GM23338 (cell line): ENCODE measurements at regions not wholly inside any gene's neighbourhood (a gene's known extent, or its start where the extent isn't known, plus 50 kb on each side); places are given as distances from the start of the nearest gene placed in this dataset.

ENCODE experiments used
- ATAC-seq: fragments of 200-7000 bp; cut with Tn5 transposase; 3 replicates; pipeline ENCODE4 v1.9.1; 2020
- DNase-seq: peaks from one replicate; pipeline ENCODE4 v3.0.0-alpha.2; 2015; ENCODE audit warnings: low spot score
- H2AFZ ChIP-seq: fragments of 200-600 bp; sonication (generic); 2 replicates; pipeline ENCODE4 v1.8.0; 2016; ENCODE audit warnings: antibody characterized with exemption, mild to moderate bottlenecking, moderate library complexity
- H3F3A ChIP-seq: fragments of 200-600 bp; sonication (generic); replicated peaks from 2 replicates; pipeline ENCODE4 v1.8.0; 2017; ENCODE audit warnings: antibody characterized with exemption, mixed run types, low read depth
- H3K27ac ChIP-seq: fragments of 200-600 bp; sonication (generic); 2 replicates; pipeline ENCODE4 v1.6.1; 2016; ENCODE audit warnings: low read depth
- H3K27me3 ChIP-seq: fragments of 200-600 bp; sonication (generic); 2 replicates; pipeline ENCODE4 v1.8.0; 2016; ENCODE audit warnings: mild to moderate bottlenecking, mixed run types, moderate library complexity; ENCODE audit not compliant: insufficient read depth
- H3K36me3 ChIP-seq: fragments of 200-600 bp; sonication (generic); 2 replicates; pipeline ENCODE4 v1.8.0; 2016; ENCODE audit warnings: mild to moderate bottlenecking; ENCODE audit not compliant: insufficient read depth
- H3K4me1 ChIP-seq: fragments of 200-600 bp; sonication (generic); 2 replicates; pipeline ENCODE4 v1.8.0; 2016; ENCODE audit warnings: mild to moderate bottlenecking, moderate library complexity; ENCODE audit not compliant: insufficient read depth
- H3K4me2 ChIP-seq: fragments of 200-600 bp; sonication (generic); 2 replicates; pipeline ENCODE4 v1.7.1; 2017; ENCODE audit warnings: mixed run types
- H3K4me3 ChIP-seq: fragments of 200-600 bp; sonication (generic); 2 replicates; pipeline ENCODE4 v1.6.1; 2016; ENCODE audit warnings: mixed run types
- H3K79me2 ChIP-seq: fragments of 200-600 bp; sonication (generic); replicated peaks from 2 replicates; pipeline ENCODE4 v1.8.0; 2017; ENCODE audit warnings: mild to moderate bottlenecking; ENCODE audit not compliant: insufficient read depth
- H3K9me2 ChIP-seq: fragments of 200-600 bp; sonication (generic); 2 replicates; pipeline ENCODE4 v1.8.0; 2017; ENCODE audit not compliant: insufficient read depth
- H4K20me1 ChIP-seq: fragments of 200-600 bp; sonication (generic); replicated peaks from 2 replicates; pipeline ENCODE4 v1.8.0; 2017; ENCODE audit warnings: mild to moderate bottlenecking; ENCODE audit not compliant: insufficient read depth
- H3K27ac Mint-ChIP-seq: 2 replicates; pipeline ENCODE4 v1.8.0; 2020; ENCODE audit warnings: inconsistent platforms, mild to moderate bottlenecking, moderate library complexity, mixed read lengths
- H3K27me3 Mint-ChIP-seq: 3 replicates; pipeline ENCODE4 v1.8.0; 2022; ENCODE audit warnings: low read depth, mild to moderate bottlenecking, moderate library complexity, mixed read lengths, inconsistent platforms; ENCODE audit not compliant: insufficient read depth, poor library complexity
- H3K36me3 Mint-ChIP-seq: 3 replicates; pipeline ENCODE4 v1.8.0; 2021; ENCODE audit warnings: low read depth, mild to moderate bottlenecking, inconsistent platforms, moderate library complexity, mixed read lengths
- H3K4me1 Mint-ChIP-seq: 3 replicates; pipeline ENCODE4 v1.8.0; 2020; ENCODE audit warnings: mild to moderate bottlenecking, inconsistent platforms, mixed read lengths
- H3K4me3 Mint-ChIP-seq: 3 replicates; pipeline ENCODE4 v1.8.0; 2021; ENCODE audit warnings: moderate library complexity, mild to moderate bottlenecking, inconsistent platforms, mixed read lengths
- H3K9me3 Mint-ChIP-seq: 3 replicates; pipeline ENCODE4 v1.8.0; 2020; ENCODE audit warnings: moderate library complexity, mild to moderate bottlenecking, inconsistent platforms, mixed read lengths
- EZH2 ChIP-seq: fragments of 200-600 bp; sonication (generic); IDR thresholded peaks from one replicate; pipeline ENCODE4 v1.8.0; 2017; ENCODE audit warnings: antibody characterized with exemption, mild to moderate bottlenecking, low read depth; ENCODE audit not compliant: unreplicated experiment
- EZH2phosphoT487 ChIP-seq: fragments of 200-600 bp; sonication (generic); IDR thresholded peaks from one replicate; pipeline ENCODE4 v1.8.1; 2018; ENCODE audit warnings: antibody characterized with exemption; ENCODE audit not compliant: unreplicated experiment
- JUNB ChIP-seq: IDR thresholded peaks from one replicate; pipeline ENCODE4 v1.6.1; 2016; ENCODE audit warnings: antibody characterized with exemption; ENCODE audit not compliant: unreplicated experiment
- NANOG ChIP-seq: IDR thresholded peaks from 2 replicates; pipeline ENCODE4 v1.6.1; 2016; ENCODE audit warnings: antibody characterized with exemption, borderline replicate concordance
- ZNF114 ChIP-seq: fragments of 250-450 bp; sonication (Bioruptor Pico); IDR thresholded peaks from 2 replicates; pipeline ENCODE4 v1.5.0; 2020; ENCODE audit warnings: mild to moderate bottlenecking, moderate library complexity
- TF ChIP-seq, protein P1 (sequence below): fragments of 250-450 bp; sonication (Bioruptor Pico); IDR thresholded peaks from 2 replicates; pipeline ENCODE4 v1.5.0; 2020; ENCODE audit warnings: mild to moderate bottlenecking, moderate library complexity
- TF ChIP-seq, protein P2 (sequence below): IDR thresholded peaks from 2 replicates; pipeline ENCODE4 v1.6.1; 2016; ENCODE audit warnings: antibody characterized with exemption
- TF ChIP-seq, protein P3 (sequence below): IDR thresholded peaks from one replicate; pipeline ENCODE4 v1.6.1; 2018; ENCODE audit warnings: antibody characterized with exemption; ENCODE audit not compliant: unreplicated experiment

DNA sequence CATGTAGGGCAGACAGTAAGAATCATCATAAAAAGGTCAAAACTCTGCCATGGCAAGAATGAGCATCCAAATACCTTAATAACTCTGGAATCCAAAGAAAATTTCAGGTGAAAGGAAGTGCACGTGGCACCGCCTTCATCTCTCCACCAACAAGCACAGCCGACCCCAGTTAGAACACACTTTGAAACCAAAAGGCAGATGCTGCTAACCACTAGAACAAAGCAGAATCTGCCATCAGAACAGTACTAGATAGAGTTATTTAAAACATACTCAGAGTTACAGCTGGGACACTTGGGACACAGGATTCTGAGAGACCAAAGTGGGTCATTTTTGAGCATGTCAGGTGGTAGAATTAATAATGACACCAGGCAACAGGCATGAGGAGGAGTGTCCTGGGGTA is 106.7 kb upstream of the SOD1 start:
- Histone ChIP-seq H3K27ac (no peak overlapping the region), H3K4me1 (peaks cover 39% of the 10 kb centered on the region), H2AFZ (no peak overlapping the region), H3F3A (no peaks in the 10 kb centered on the region), H3K4me2 (no peak overlapping the region), H4K20me1 (no peaks in the 10 kb centered on the region; the same call in 1 of the 2 replicates), H3K36me3 (no peaks in the 10 kb centered on the region), H3K27me3 (peaks cover 24% of the 10 kb centered on the region), H3K79me2 (peaks cover 70% of the 10 kb centered on the region), H3K9me2 (no peaks in the 10 kb centered on the region), H3K4me3 (no peak overlapping the region)
- peaks cover 3% of the 10 kb centered on the region; the same call in 2 of the 3 replicates for H3K9me3 Mint-ChIP-seq
- DNase-seq (no peak), ATAC-seq (no peak)
- peaks cover 20% of the 10 kb centered on the region for H3K27me3 Mint-ChIP-seq
- no peaks in the 10 kb centered on the region for H3K36me3 Mint-ChIP-seq
- TF ChIP-seq ZNF114 (CRISPR knock-in tag) (no peak), JUNB (no peak), EZH2phosphoT487 (no peak), EZH2 (no peak), NANOG (no peak)
- TF ChIP-seq, protein P1, sequence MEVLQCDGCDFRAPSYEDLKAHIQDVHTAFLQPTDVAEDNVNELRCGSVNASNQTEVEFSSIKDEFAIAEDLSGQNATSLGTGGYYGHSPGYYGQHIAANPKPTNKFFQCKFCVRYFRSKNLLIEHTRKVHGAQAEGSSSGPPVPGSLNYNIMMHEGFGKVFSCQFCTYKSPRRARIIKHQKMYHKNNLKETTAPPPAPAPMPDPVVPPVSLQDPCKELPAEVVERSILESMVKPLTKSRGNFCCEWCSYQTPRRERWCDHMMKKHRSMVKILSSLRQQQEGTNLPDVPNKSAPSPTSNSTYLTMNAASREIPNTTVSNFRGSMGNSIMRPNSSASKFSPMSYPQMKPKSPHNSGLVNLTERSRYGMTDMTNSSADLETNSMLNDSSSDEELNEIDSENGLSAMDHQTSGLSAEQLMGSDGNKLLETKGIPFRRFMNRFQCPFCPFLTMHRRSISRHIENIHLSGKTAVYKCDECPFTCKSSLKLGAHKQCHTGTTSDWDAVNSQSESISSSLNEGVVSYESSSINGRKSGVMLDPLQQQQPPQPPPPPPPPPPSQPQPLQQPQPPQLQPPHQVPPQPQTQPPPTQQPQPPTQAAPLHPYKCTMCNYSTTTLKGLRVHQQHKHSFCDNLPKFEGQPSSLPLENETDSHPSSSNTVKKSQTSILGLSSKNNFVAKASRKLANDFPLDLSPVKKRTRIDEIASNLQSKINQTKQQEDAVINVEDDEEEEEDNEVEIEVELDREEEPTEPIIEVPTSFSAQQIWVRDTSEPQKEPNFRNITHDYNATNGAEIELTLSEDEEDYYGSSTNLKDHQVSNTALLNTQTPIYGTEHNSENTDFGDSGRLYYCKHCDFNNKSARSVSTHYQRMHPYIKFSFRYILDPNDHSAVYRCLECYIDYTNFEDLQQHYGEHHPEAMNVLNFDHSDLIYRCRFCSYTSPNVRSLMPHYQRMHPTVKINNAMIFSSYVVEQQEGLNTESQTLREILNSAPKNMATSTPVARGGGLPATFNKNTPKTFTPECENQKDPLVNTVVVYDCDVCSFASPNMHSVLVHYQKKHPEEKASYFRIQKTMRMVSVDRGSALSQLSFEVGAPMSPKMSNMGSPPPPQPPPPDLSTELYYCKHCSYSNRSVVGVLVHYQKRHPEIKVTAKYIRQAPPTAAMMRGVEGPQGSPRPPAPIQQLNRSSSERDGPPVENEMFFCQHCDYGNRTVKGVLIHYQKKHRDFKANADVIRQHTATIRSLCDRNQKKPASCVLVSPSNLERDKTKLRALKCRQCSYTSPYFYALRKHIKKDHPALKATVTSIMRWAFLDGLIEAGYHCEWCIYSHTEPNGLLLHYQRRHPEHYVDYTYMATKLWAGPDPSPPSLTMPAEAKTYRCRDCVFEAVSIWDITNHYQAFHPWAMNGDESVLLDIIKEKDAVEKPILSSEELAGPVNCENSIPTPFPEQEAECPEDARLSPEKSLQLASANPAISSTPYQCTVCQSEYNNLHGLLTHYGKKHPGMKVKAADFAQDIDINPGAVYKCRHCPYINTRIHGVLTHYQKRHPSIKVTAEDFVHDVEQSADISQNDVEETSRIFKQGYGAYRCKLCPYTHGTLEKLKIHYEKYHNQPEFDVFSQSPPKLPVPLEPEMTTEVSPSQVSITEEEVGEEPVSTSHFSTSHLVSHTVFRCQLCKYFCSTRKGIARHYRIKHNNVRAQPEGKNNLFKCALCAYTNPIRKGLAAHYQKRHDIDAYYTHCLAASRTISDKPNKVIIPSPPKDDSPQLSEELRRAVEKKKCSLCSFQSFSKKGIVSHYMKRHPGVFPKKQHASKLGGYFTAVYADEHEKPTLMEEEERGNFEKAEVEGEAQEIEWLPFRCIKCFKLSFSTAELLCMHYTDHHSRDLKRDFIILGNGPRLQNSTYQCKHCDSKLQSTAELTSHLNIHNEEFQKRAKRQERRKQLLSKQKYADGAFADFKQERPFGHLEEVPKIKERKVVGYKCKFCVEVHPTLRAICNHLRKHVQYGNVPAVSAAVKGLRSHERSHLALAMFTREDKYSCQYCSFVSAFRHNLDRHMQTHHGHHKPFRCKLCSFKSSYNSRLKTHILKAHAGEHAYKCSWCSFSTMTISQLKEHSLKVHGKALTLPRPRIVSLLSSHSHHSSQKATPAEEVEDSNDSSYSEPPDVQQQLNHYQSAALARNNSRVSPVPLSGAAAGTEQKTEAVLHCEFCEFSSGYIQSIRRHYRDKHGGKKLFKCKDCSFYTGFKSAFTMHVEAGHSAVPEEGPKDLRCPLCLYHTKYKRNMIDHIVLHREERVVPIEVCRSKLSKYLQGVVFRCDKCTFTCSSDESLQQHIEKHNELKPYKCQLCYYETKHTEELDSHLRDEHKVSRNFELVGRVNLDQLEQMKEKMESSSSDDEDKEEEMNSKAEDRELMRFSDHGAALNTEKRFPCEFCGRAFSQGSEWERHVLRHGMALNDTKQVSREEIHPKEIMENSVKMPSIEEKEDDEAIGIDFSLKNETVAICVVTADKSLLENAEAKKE (CRISPR knock-in tag): no peak
- TF ChIP-seq, protein P2, sequence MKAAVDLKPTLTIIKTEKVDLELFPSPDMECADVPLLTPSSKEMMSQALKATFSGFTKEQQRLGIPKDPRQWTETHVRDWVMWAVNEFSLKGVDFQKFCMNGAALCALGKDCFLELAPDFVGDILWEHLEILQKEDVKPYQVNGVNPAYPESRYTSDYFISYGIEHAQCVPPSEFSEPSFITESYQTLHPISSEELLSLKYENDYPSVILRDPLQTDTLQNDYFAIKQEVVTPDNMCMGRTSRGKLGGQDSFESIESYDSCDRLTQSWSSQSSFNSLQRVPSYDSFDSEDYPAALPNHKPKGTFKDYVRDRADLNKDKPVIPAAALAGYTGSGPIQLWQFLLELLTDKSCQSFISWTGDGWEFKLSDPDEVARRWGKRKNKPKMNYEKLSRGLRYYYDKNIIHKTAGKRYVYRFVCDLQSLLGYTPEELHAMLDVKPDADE: no peak
- TF ChIP-seq, protein P3, sequence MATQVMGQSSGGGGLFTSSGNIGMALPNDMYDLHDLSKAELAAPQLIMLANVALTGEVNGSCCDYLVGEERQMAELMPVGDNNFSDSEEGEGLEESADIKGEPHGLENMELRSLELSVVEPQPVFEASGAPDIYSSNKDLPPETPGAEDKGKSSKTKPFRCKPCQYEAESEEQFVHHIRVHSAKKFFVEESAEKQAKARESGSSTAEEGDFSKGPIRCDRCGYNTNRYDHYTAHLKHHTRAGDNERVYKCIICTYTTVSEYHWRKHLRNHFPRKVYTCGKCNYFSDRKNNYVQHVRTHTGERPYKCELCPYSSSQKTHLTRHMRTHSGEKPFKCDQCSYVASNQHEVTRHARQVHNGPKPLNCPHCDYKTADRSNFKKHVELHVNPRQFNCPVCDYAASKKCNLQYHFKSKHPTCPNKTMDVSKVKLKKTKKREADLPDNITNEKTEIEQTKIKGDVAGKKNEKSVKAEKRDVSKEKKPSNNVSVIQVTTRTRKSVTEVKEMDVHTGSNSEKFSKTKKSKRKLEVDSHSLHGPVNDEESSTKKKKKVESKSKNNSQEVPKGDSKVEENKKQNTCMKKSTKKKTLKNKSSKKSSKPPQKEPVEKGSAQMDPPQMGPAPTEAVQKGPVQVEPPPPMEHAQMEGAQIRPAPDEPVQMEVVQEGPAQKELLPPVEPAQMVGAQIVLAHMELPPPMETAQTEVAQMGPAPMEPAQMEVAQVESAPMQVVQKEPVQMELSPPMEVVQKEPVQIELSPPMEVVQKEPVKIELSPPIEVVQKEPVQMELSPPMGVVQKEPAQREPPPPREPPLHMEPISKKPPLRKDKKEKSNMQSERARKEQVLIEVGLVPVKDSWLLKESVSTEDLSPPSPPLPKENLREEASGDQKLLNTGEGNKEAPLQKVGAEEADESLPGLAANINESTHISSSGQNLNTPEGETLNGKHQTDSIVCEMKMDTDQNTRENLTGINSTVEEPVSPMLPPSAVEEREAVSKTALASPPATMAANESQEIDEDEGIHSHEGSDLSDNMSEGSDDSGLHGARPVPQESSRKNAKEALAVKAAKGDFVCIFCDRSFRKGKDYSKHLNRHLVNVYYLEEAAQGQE: no peak
- peaks cover 56% of the 10 kb centered on the region for H3K4me1 Mint-ChIP-seq
- H3K4me3 Mint-ChIP-seq: no peak overlapping the region
- H3K27ac Mint-ChIP-seq: no peak overlapping the region
